SK-N-MC (cell line): ENCODE measurements at regions not wholly inside any gene's neighbourhood (a gene's known extent, or its start where the extent isn't known, plus 50 kb on each side); places are given as distances from the start of the nearest gene placed in this dataset.

ENCODE experiments used
- EZH2 ChIP-seq: fragments of 200-600 bp; sonication (generic); IDR thresholded peaks from one replicate; pipeline ENCODE4 v1.6.1; 2017; ENCODE audit warnings: antibody characterized with exemption
- FOXP2 ChIP-seq: optimal IDR thresholded peaks from 2 replicates; pipeline ENCODE3; 2011; ENCODE audit warnings: mild to moderate bottlenecking, moderate library complexity; ENCODE audit not compliant: insufficient read depth; ENCODE audit errors: extremely low read length, control extremely low read depth
- POLR2AphosphoS5 ChIP-seq: IDR thresholded peaks from 2 replicates; pipeline ENCODE4 v1.6.1; 2012; ENCODE audit warnings: mild to moderate bottlenecking, low read depth, low read length, borderline replicate concordance

- TF ChIP-seq POLR2AphosphoS5, result no peak
- TF ChIP-seq EZH2, result no peak
- no peak for TF ChIP-seq FOXP2
Measured at GRCh38 chr2:122528958-122529705, 773.7 kb downstream of the TSN start.
